Ovary (tissue), 7 donors: ENCODE measurements at regions not wholly inside any gene's neighbourhood (a gene's known extent, or its start where the extent isn't known, plus 50 kb on each side); places are given as distances from the start of the nearest gene placed in this dataset.

Experiments used
- DNase-seq, 5 donors: peaks; one replicate each; pipeline ENCODE4 v3.0.0-alpha.2; 2019 to 2020
- H3K27ac ChIP-seq, 2 donors: fragments of 200-600 bp; one replicate each; pipeline versions ENCODE4 v1.5.1 to v1.8.0; 2019 to 2022
- H3K27me3 ChIP-seq: fragments of 200-600 bp; one replicate; pipeline ENCODE4 v1.8.0; 2022
- H3K36me3 ChIP-seq: fragments of 200-600 bp; sonication (generic); one replicate; pipeline ENCODE4 v1.5.1; 2019
- H3K4me1 ChIP-seq: one replicate; pipeline ENCODE4 v1.8.1; 2013; ENCODE audit warnings: mild to moderate bottlenecking, moderate library complexity; ENCODE audit not compliant: insufficient read depth
- H3K4me3 ChIP-seq: fragments of 200-600 bp; sonication (generic); one replicate; pipeline ENCODE4 v1.5.1; 2017
- H3K9me3 ChIP-seq, 2 donors: fragments of 200-600 bp in 1 of 2; sonication (generic) in 1 of 2; one replicate each; pipeline versions ENCODE4 v1.5.1 to v1.8.1; 2013 to 2019; ENCODE audit warnings: mild to moderate bottlenecking in 1 of 2, moderate library complexity in 1 of 2
- CTCF ChIP-seq, 3 donors: fragments of 450-650 bp in 2 of 3; fragments of 200-600 bp in 1 of 3; IDR thresholded peaks; one replicate each; pipeline versions ENCODE4 v1.5.1 to v1.8.0; 2016 to 2022; ENCODE audit warnings: antibody characterized with exemption in 3 of 3, mild to moderate bottlenecking in 1 of 3
- EP300 ChIP-seq: sonication (generic); formaldehyde crosslinking; IDR thresholded peaks from one replicate; pipeline ENCODE4 v1.6.1; 2017; ENCODE audit warnings: antibody characterized with exemption
- POLR2A ChIP-seq: fragments of 450-650 bp; IDR thresholded peaks from one replicate; pipeline ENCODE4 v1.6.1; 2017; ENCODE audit warnings: antibody characterized with exemption, mild to moderate bottlenecking, moderate library complexity
- WGBS, 3 donors: extraction: QIAGEN DNeasy Blood & Tissue Kit in 1 of 3; methylation state at CpG; one replicate each; pipeline versions ENCODE4 v1.1.5 to v1.1.7; 2013 to 2017; 5-methylcytosine and 5-hydroxymethylcytosine counted together
- intact Hi-C, 4 donors: fragments of 100-400 bp; cut with DNase I; formaldehyde crosslinking; loops; one replicate each; pipeline versions ENCODE4 v1.11.0 to v1.15.1; 2022 to 2023
- donor health status: DM: no; HTN: no; CAD: no; lungs with moderate emphysema.
- donor health status: DM: no; HTN: no; CAD: no.
- donor health status: Bipolar disorder and iron deficiency.
- donor health status: DM: no; HTN: no; CAD: no.
- donor health status: DM: yes; HTN: yes; CAD: no.

- intact Hi-C loops = no loop called here
- 89 to 96% (median 93%) methylated on average over 2 of the region's 2 CpGs for WGBS, 3 donors
- Histone ChIP-seq H3K36me3 (no peaks in the 10 kb centered on the region), H3K4me1 (peaks cover 4% of the 10 kb centered on the region), H3K9me3 (no peaks in the 10 kb centered on the region), H3K4me3 (no peak overlapping the region), H3K27ac (no peak overlapping the region), H3K27me3 (no peaks in the 10 kb centered on the region)
- no peak for DNase-seq
- TF ChIP-seq CTCF (IDR thresholded peaks at IDR 0.05) = no peak
- TF ChIP-seq POLR2A = no peak
- no peak for TF ChIP-seq EP300
These were observed 991.7 kb downstream of the CDH11 start for GRCh38 chr16:64130140-64130539.

- no peak overlapping the region for H3K4me3 ChIP-seq
- no peaks in the 10 kb centered on the region for H3K9me3 ChIP-seq
- H3K36me3 ChIP-seq = no peaks in the 10 kb centered on the region
- WGBS, 3 donors = 21 to 25% (median 23%) methylated on average over 2 of the region's 2 CpGs
- TF ChIP-seq POLR2A = no peak
- no peak for TF ChIP-seq CTCF (IDR thresholded peaks at IDR 0.05)
- TF ChIP-seq EP300 = no peak
- H3K4me1 ChIP-seq = no peaks in the 10 kb centered on the region
- no peak for DNase-seq
- intact Hi-C loops = no loop called here
- H3K27ac ChIP-seq = no peak overlapping the region
- H3K27me3 ChIP-seq = no peaks in the 10 kb centered on the region
These were observed 999.7 kb downstream of the CDH11 start for GRCh38 chr16:64122177-64122576.

- H3K9me3 ChIP-seq = no peaks in the 10 kb centered on the region
- H3K27ac ChIP-seq = no peak overlapping the region
- DNase-seq = no peak
- intact Hi-C loops = no loop called here
- no peaks in the 10 kb centered on the region for H3K27me3 ChIP-seq
- TF ChIP-seq CTCF (IDR thresholded peaks at IDR 0.05) = no peak
- no peak for TF ChIP-seq POLR2A
- no peak for TF ChIP-seq EP300
- no peaks in the 10 kb centered on the region for H3K36me3 ChIP-seq
- no peak overlapping the region for H3K4me3 ChIP-seq
- WGBS, 3 donors = 64 to 70% (median 68%) methylated on average over 3 of the region's 3 CpGs
- H3K4me1 ChIP-seq = no peaks in the 10 kb centered on the region
These were observed 1000.4 kb downstream of the CDH11 start for GRCh38 chr16:64121473-64121872.

- 46 to 73% (median 50%) methylated on average over 1 of the region's 1 CpG for WGBS, 3 donors
- DNase-seq = no peak
- Histone ChIP-seq H3K4me3 (no peak overlapping the region), H3K9me3 (no peaks in the 10 kb centered on the region), H3K27me3 (no peaks in the 10 kb centered on the region), H3K27ac (no peak overlapping the region), H3K36me3 (no peaks in the 10 kb centered on the region), H3K4me1 (no peaks in the 10 kb centered on the region)
- no peak for TF ChIP-seq POLR2A
- TF ChIP-seq EP300 = no peak
- TF ChIP-seq CTCF (IDR thresholded peaks at IDR 0.05) = no peak
- intact Hi-C loops = no loop called here
These were observed 1005.7 kb downstream of the CDH11 start for GRCh38 chr16:64116151-64116550.

GRCh38 chr16:64109241-64109640 is 1012.6 kb downstream of the CDH11 start:
- Histone ChIP-seq H3K4me3 (no peak overlapping the region), H3K4me1 (no peaks in the 10 kb centered on the region), H3K36me3 (no peaks in the 10 kb centered on the region), H3K27ac (no peak overlapping the region), H3K27me3 (no peaks in the 10 kb centered on the region), H3K9me3 (no peaks in the 10 kb centered on the region)
- TF ChIP-seq EP300 (no peak), CTCF (IDR thresholded peaks at IDR 0.05) (no peak), POLR2A (no peak)
- DNase-seq = no peak
- 64 to 73% (median 71%) methylated on average over 2 of the region's 2 CpGs for WGBS, 3 donors
- intact Hi-C loops = no loop called here
